ENCODE measurements at regions not wholly inside any gene's neighbourhood (a gene's known extent, or its start where the extent isn't known, plus 50 kb on each side); places are given as distances from the start of the nearest gene placed in this dataset.

DNA sequence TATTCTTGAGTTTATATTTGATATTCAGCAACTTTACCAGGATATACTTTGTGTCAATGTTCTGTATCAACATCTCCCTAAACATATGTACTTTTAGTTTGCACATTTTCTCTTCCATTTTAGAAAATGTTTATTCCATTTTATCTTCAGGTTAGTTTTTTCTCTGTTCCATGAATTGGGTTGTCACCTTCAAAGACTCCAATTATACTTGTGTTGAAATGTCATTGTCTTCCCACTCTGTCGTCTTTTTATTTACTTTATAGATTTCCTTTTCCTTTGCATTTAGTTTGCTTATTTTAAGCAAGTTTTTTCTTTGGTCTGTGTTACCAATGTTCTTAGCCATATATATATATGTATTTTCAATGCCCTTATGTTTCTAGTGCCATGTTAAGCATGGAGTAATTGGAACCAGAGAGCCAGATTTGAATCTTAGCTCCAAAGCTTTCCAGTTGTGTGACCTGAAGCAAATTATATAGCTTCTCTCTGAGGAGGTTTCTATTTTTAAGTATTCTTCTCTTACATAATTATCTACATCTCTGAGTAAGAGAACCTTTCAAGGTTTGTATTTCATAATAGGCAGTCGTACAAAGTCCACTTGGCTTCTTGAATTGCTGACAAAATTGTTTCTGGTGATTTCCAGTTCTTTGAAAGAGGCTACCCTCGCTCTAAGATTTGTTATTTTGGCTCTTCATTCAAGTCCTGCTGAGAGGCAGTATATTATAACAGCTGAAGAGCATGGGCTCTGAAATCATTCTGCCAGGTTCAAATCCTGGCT lies 85.8 kb upstream of the DYRK2 start:
- no peak for TF ChIP-seq EZH2phosphoT487 (conservative IDR thresholded peaks at IDR 0.05; ENCODE audit: low read length)
- TF ChIP-seq, protein P1, sequence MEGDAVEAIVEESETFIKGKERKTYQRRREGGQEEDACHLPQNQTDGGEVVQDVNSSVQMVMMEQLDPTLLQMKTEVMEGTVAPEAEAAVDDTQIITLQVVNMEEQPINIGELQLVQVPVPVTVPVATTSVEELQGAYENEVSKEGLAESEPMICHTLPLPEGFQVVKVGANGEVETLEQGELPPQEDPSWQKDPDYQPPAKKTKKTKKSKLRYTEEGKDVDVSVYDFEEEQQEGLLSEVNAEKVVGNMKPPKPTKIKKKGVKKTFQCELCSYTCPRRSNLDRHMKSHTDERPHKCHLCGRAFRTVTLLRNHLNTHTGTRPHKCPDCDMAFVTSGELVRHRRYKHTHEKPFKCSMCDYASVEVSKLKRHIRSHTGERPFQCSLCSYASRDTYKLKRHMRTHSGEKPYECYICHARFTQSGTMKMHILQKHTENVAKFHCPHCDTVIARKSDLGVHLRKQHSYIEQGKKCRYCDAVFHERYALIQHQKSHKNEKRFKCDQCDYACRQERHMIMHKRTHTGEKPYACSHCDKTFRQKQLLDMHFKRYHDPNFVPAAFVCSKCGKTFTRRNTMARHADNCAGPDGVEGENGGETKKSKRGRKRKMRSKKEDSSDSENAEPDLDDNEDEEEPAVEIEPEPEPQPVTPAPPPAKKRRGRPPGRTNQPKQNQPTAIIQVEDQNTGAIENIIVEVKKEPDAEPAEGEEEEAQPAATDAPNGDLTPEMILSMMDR (IDR thresholded peaks at IDR 0.05; ENCODE audit: insufficient read depth, low read length, poor library complexity, severe bottlenecking), result no peak
- Histone ChIP-seq H2AFZ (ENCODE audit: low read depth, low read length, severe bottlenecking) (no peak overlapping the region), H3F3A (ENCODE audit: insufficient read depth) (no peaks in the 10 kb centered on the region), H3K27me3 (ENCODE audit: low read length) (no peaks in the 10 kb centered on the region), H4K20me1 (ENCODE audit: low read depth, low read length) (no peaks in the 10 kb centered on the region), H3K4me3 (ENCODE audit: insufficient read depth, low read length, poor library complexity, severe bottlenecking) (no peak overlapping the region), H3K36me3 (ENCODE audit: low read length) (no peaks in the 10 kb centered on the region), H3K9me2 (replicated peaks; ENCODE audit: insufficient read depth, low read length) (no peaks in the 10 kb centered on the region), H3K79me2 (ENCODE audit: insufficient read depth, low read length) (no peaks in the 10 kb centered on the region), H3K9me3 (ENCODE audit: insufficient read depth, low read length) (no peaks in the 10 kb centered on the region), H3K27ac (ENCODE audit: low read depth, low read length) (no peak overlapping the region), H3K9ac (ENCODE audit: low read length) (no peak overlapping the region), H3K4me2 (ENCODE audit: low read depth, low read length, poor library complexity, severe bottlenecking) (no peak overlapping the region)

DNA sequence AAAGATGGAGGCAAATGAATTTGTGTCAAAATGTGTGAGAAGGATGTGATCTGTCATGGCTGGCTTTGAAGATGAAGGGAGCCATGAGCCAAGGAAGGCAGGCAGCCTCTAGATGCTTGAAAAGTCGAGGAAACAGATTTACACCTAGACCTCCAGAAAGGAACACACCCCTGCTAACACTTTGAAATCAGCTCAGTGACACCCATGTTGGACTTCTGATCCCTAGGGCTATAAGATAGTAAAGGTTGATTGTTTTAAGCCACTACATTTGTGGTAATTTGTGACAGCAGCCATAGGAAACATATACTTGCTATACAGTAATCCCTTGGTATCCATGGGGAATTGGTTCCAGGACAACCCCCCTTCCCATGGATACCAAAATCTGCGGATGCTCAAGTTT lies 80.5 kb upstream of the DYRK2 start:
- Histone ChIP-seq H3K4me3 (ENCODE audit: insufficient read depth, low read length, poor library complexity, severe bottlenecking) (no peak overlapping the region), H3K36me3 (ENCODE audit: low read length) (no peaks in the 10 kb centered on the region), H3K79me2 (ENCODE audit: insufficient read depth, low read length) (no peaks in the 10 kb centered on the region), H3K27ac (ENCODE audit: low read depth, low read length) (no peak overlapping the region), H4K20me1 (ENCODE audit: low read depth, low read length) (no peaks in the 10 kb centered on the region), H3K9me2 (replicated peaks; ENCODE audit: insufficient read depth, low read length) (no peaks in the 10 kb centered on the region), H3K27me3 (ENCODE audit: low read length) (no peaks in the 10 kb centered on the region), H3K9me3 (ENCODE audit: insufficient read depth, low read length) (no peaks in the 10 kb centered on the region), H3F3A (ENCODE audit: insufficient read depth) (no peaks in the 10 kb centered on the region), H3K9ac (ENCODE audit: low read length) (no peak overlapping the region), H2AFZ (ENCODE audit: low read depth, low read length, severe bottlenecking) (no peak overlapping the region), H3K4me2 (ENCODE audit: low read depth, low read length, poor library complexity, severe bottlenecking) (no peak overlapping the region)
- TF ChIP-seq, protein P1 (IDR thresholded peaks at IDR 0.05; ENCODE audit: insufficient read depth, low read length, poor library complexity, severe bottlenecking), result no peak
- no peak for TF ChIP-seq EZH2phosphoT487 (conservative IDR thresholded peaks at IDR 0.05; ENCODE audit: low read length)

DNA sequence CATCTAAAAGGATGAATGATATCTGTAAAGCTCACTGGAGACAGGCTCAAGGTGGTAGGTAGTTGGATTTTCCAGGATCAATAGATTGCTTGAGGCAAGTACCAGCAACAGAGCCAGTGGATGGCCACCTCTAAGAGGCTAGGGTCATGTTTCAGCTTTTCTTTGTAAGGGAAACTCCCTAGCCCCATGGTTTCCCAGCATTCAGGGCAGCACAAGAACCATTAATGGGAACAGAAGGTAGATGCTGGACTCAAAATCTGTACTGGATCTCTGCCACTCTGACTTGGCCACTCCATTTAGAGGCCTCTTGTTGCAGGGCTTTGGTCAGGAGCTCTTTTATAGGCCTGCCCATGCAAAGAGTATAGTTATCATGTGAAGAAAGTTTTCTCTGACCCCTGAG lies 76.1 kb upstream of the DYRK2 start:
- TF ChIP-seq, protein P1 (IDR thresholded peaks at IDR 0.05; ENCODE audit: insufficient read depth, low read length, poor library complexity, severe bottlenecking), result no peak
- TF ChIP-seq EZH2phosphoT487 (conservative IDR thresholded peaks at IDR 0.05; ENCODE audit: low read length), result no peak
- Histone ChIP-seq H3K9ac (ENCODE audit: low read length) (no peak overlapping the region), H3K4me2 (ENCODE audit: low read depth, low read length, poor library complexity, severe bottlenecking) (no peak overlapping the region), H3F3A (ENCODE audit: insufficient read depth) (no peaks in the 10 kb centered on the region), H3K79me2 (ENCODE audit: insufficient read depth, low read length) (no peaks in the 10 kb centered on the region), H3K4me3 (ENCODE audit: insufficient read depth, low read length, poor library complexity, severe bottlenecking) (no peak overlapping the region), H3K36me3 (ENCODE audit: low read length) (no peaks in the 10 kb centered on the region), H2AFZ (ENCODE audit: low read depth, low read length, severe bottlenecking) (no peak overlapping the region), H3K27ac (ENCODE audit: low read depth, low read length) (no peak overlapping the region), H3K27me3 (ENCODE audit: low read length) (no peaks in the 10 kb centered on the region), H4K20me1 (ENCODE audit: low read depth, low read length) (no peaks in the 10 kb centered on the region), H3K9me3 (ENCODE audit: insufficient read depth, low read length) (no peaks in the 10 kb centered on the region), H3K9me2 (replicated peaks; ENCODE audit: insufficient read depth, low read length) (no peaks in the 10 kb centered on the region)
